GM03348 (cell line): ENCODE measurements at regions not wholly inside any gene's neighbourhood (a gene's known extent, or its start where the extent isn't known, plus 50 kb on each side); places are given as distances from the start of the nearest gene placed in this dataset.
"Not testable (repeated sequence)": the region's sequence is repeated elsewhere in the genome, so short reads cannot be mapped to it uniquely, and the experiment has no call there.

Source experiments
- DNase-seq: peaks from one replicate; pipeline ENCODE4 v3.0.0; 2012; ENCODE audit warnings: low spot score

DNA sequence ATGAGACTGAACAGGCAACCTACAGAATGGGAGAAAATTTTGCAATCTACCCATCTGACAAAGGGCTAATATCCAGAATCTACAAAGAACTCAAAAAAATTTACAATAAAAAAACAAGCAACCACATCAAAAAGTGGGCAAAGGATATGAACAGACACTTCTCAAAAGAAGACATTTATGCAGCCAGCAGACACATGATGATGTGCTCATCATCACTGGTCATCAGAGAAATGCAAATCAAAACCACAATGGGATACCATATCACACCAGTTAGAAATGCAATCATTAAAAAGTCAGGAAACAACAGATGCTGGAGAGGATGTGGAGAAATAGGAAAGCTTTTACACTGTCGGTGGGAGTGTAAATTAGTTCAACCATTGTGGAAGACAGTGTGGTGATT, 51.7 kb upstream of the PAXBP1 start:
- not testable (repeated sequence) for DNase-seq

DNA sequence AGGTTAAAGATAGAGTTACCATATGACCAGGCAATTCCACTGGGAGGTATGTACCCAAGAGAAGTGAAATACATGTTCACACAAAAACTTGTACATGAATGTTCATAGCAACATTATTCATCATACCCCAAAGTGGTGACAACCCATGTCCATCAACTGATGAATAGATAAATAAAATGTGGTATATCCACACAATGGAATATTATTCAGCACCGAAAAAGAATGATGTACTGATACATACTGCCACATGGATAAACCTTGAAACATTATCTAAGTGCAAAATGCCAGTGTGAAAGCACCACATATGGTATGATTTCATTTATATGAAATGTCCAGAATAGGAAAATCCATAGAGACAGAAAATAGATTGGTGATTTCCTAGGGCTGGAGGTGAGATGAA, 53.4 kb upstream of the PAXBP1 start:
- no peak for DNase-seq

DNA sequence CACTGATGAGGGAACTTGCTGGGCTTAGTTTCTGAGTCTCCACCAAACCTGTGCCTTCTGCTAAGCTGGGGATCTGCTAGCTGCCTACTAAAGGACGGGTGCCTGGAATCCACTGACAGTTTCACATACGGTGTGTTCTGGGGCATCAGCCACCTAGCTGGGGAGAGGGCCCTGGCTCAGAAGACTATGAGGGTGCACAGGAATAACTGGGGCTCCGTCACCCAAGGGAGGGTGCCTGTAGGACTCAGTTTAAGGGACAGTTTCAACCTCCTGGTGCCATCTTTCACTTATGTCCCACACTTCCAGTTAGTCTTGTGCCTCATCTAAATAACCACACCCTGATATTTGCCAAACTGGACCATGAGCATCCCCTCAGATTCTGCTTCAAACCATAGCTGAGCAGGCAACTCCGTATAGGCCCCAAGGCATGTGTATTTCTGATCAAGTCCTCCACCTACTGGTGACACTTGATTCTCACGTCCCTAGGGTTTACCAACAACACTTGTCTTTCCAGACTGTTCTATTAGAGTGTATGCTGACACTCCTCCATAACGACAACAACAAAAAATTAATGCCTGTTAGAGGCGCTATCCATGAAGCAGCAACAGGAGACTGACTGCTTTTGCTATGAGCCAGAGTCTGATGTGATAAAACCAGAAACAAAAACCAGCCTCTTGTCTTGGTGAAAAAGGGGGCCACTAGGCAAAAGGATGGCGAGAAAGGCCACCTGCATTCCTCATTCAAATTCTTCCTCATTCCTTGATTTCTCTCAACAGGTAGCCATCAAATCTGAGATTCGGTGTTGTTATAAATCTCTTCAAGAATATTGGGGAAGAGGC, 55.0 kb upstream of the PAXBP1 start:
- DNase-seq, result peak; percentile 73

DNA sequence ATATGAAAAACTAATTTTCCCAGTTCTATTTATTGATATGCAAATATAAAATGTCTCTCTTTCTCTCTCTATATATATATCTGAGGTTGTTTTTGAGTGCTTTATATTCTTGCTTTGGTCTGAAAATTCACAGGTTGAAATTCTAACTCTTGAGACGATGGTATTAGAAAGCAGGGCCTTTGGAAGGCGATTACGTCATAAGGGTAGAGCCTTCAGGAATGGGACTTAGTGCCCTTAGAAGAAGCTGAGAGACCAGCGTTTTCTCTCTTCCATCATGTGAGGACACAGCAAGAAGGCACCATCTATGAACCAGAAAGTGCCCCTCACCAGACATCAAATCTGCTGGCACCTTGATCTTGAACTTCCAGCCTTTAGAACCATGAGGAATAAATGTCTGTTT, 57.4 kb upstream of the PAXBP1 start:
- no peak for DNase-seq

DNA sequence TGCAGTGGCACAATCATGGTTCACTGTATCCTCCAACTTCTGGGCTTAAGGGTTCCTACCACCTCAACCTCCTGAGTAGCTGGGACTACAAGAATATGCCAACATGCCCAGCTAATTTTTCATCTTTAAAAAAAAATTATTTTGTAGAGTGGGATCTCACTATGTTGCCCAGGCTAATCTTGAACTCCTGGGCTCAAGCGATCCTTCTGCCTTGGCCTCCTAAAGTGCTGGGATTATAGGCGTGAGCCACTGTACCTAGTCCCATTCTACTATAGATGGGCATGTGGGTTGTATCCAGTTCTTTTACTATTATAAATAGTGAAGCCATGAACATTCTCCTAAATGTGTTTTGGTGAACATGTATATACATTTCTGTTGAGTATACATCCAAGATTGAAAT, 57.9 kb upstream of the PAXBP1 start:
- DNase-seq, result no peak

DNA sequence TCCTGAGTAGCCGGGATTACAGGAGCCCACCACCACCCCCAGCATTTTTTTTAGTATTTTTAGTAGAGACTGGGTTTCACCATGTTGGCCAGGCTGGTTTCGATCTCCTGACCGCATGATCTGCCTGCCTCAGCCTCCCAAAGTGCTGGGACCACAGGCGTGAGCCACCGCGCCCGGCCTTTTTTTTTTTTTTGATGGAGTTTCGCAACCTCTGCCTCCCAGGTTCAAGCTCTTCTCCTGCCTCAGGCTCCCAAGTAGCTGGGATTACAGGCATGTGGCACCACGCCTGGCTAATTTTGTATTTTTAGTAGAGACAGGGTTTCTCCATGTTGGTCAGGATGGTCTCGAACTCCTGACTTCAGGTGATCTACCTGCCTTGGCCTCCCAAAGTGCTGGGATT, 60.2 kb upstream of the PAXBP1 start:
- not testable (repeated sequence) for DNase-seq

DNA sequence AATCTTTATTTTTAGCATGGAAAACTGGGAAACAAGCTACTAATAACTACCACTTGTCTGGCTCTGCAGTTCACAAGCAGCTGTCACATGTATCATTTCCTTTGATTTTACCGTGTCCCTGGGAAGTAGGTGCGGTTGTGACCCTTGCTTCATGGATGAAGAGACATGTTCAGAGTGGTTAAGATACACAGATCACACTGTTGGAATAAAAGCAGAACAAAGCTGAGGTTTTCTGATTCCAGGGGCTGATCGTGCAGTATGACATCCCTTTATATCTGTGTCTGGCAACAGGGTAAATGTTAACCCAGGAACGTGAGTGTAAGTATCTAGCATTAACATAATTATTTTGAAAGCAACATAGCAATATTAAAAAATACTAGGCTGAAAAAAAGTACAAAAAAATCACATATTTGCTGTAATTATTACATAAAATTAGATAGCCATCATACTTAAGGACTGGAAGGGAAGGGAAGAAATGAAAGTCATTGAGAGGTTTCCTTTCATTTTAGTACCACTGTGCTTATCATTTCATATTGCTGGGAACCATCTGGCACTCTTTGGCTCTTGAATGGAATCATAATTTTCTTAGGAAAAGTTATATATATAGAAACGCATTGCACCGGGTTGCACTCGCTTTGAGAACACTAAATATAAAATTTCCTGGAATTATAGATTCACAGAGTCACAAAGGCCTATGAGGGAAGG, 62.8 kb upstream of the PAXBP1 start:
- DNase-seq, result no peak

DNA sequence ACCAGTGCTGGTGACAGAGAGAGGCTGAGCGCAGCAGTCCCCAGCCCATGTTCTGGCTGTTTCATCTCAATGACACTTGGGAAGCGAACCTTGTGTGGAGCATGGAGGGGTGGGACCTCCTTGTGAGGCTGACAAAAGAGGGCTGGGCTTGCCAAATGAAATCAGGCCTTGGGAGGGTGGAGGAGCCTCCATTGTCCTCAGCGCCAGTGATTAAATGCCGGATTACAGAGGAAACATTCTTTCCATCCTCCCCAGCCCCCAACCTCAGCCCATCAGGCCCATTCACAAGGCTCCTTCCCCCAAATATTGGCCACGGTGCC, 63.3 kb upstream of the PAXBP1 start:
- no peak for DNase-seq

DNA sequence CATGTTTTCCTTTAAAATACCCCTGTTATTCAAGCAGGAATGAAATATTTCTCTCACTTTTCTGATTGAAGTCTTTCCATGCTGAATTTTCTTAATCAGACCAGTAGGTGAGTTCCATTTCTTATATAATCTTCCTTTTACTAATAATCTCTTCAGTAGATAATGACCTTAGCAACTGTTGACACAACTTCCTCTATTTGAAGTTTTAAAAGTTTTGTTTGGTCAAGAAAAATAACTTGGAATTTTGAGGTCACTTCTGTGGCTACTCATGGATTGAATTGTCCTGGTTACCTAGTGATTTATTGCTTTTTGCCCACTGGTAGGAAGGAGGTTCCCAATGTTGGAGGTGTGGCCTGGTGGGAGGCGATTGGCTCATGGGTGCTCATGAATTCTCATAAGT, 70.6 kb upstream of the PAXBP1 start:
- no peak for DNase-seq

DNA sequence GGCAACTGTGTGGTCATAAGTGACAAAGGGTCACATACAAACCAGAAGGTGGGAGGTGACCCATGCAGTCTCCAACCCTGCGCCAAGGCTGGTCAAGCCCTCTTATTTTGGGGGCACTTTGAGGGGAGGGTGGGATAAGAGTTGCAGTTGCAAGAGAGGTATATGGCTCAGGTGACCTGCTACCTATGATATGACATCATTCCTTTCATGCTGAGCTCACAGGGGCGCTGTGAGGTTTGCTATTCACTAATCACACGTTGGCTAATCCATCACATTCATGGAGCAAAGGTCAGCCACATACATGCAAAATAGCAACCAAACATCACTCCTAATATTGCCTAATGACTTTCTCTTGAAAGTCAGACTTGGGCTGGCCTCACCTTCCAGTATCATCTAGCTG, 72.0 kb upstream of the PAXBP1 start:
- DNase-seq, result no peak

DNA sequence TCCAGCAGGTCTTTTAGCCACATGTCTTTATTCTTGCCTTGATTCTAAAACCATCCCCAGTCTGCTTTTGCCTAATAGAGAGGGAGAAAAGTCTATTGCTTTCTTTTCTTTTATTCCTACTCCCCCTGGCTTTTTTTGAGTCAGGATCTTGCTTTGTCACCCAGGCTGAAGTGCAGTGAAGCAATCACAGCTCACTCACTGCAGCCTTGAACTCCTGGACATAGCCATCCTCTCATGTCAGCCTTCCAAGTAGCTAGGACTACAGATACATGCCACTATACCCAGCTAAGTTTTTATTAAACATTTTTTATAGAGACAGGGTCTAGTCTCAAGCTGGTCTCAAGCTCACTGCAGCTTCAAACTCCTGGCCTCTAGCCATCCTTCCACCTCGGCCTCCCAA, 72.5 kb upstream of the PAXBP1 start:
- no peak for DNase-seq

DNA sequence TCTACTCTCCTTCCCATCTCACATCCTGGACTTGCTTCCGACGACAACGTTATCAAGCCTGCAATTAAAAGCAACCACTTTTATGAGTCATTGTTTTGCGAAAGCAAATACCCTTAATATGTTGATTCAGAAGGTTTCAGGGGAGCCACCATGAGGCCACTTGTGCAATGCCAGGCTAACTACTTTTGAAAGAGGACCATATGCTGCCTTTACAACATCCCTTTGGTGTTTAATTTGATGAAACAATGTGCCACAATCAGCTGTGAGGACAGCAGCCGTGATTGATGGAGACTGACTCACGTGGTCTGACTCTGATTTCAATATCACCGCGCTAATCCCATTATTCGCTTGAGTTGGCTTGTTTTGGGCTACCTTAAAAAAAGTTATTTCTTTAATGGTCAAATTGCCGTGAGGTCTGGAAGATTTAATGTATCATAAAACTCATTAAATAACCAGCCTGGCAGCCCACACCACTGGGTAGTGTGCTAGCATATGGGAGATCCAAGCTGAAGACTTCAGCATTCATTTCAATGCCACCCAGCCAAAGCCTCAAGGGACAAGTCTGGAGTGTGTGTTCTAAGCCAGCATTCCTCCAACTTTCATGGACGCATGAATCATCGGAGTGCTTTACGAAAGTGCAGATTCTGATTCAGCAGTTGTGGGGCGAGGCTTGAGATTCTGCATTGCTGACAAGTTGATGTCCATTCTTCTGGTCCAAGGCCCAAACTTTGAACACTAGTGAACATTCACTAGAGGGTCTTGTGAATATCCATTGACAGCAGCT, 73.3 kb upstream of the PAXBP1 start:
- peak; percentile 76 for DNase-seq

DNA sequence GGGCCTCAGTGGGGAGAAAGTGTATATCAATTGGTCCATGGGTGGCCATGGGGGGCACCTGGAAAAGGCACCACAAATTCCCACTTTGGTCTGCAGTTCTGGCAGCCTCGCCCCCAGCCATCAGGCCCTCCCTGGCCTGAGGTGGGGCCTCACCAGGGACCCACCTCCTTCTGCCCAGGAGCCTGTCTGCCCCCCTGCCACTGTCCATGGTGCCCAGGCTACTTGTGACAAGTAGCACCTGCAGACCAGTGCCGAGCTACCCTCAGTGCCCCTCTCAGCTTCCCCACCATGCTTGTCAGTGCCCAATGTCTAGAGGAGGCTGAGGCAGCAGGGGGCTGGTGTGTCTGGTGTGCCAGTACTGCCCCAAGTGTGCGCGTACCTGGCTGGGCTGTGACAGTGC, 87.1 kb upstream of the PAXBP1 start:
- no peak for DNase-seq

DNA sequence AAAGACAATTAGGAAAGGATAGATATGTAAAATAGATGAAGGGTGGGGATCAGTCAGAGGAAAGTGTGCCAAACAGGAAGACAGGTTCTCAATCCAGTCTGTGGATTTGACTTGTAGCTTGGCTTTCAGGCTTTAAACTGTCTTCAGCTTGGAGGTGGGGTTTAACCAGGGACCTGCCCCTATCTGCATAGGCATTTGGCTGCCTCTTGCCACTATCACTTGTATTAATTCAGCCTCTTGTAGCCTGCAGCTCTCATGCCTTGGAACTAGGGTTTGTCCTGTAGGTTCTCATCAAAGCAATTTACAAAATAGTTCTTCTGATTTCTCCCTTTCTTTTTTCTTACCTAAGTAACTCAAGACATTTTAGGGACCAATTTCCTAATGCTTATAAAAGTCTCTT, 88.8 kb upstream of the PAXBP1 start:
- DNase-seq, result no peak

DNA sequence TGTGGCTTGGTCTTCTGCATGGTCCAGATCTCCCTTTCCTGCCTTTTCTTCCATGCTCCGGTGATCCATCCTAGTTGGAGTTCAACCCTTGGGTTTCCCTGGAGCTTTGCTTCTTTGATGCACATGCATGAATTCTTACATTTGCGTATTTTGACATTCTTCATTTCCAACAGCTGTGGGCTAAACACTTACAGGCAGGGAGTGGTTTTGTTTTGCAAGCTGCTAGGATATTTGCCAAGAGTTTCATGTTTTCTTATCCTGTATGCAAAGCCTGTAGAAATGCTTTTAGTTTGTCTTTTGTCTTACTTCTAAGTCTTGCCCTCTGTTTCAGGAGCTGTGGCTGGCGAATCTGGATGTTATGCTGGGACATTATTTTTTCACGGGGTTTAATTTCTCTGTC, 90.3 kb upstream of the PAXBP1 start:
- DNase-seq, result peak; percentile 42

DNA sequence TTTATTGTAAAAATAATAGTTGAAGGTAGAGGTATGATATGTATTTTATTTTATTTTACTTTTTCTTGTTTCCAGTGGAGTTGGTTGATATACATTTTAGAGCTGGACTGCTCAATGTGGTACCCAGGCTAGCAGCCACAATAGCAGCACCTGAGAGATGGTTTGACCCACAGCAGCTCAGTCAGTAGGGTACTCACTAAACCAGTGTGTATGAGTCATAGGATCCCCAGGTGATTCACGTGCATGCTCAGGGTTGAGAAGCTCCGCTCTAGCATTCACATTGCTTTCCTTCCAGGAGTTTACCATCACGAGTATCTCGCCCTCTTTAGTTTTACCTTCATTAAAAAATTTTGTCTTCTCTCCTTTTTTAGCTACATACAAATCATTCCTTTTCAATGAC, 96.0 kb upstream of the PAXBP1 start:
- DNase-seq, result no peak

DNA sequence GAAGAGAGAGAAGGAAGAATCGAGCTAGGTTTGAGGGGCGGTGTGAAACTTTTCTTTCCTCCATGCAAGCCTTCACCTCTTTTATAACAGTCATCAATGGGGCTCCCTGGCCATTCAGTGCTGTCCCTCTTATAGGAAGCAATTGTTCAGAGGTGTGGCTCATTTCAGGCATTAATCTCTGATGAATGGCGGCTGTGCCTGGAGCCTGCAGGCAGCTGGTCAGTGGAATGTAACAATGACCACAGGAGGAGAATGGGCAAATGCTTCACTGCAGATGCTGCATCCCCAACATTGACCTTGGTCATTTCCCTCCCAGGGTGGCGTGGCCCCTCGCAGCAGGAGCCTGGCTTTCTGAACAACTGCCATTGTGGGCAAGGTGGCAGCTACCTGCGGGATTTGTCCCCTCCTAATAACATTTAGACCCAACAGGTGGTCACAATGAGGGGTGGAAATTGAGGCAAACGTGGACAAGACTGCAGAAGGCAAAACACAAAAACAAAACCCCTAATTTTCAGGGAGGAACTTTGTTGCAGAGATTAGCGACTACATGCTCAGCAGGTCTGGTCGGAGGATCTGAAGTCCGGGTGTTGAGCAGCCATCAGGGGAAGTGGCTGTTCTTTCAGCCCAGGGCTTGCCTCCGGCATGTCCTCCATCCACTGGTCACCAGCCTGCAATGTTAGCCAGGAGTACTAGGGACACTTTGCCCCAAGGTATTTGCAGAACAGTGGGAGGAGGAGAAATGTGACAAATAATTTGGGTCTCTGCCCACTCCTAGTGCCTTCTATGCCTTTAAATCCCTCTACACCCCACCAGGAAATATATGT, 97.3 kb upstream of the PAXBP1 start:
- no peak for DNase-seq

DNA sequence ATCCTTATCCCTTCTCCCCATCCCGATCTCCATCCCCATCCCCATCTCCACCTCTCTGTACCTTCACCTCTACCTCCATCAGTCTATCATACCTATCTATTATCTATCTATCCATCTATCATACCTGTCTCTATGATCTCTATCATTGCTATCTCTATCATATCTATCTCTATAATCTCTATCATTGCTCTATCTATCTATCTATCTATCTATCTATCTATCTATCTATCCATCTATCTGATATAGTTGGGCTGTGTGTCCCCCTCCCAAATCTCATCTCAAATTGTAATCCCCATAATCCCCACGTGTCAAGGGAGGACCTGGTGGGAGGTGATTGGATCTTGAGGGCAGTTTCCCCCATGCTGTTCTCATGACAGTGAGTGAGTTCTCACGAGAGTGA, 97.9 kb upstream of the PAXBP1 start:
- no peak for DNase-seq

DNA sequence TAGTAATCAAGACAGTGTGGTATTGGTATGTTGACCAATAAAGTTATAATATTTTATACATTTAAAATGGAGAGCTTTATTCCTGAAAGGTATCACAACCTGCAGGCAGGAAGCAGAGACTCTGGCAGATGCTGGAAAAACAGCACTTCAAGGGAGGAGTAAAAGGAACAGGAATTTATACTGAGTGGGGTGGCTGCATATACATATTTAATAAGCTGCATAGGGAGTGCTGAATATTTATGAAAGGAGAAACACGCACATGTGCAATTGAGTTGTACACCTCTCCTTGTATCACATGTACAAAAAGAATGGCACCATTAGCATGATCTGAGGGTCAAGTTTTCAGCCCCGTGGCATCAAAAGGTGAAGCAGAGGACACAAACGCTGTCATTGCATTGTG, 104.9 kb upstream of the PAXBP1 start:
- DNase-seq, result no peak

DNA sequence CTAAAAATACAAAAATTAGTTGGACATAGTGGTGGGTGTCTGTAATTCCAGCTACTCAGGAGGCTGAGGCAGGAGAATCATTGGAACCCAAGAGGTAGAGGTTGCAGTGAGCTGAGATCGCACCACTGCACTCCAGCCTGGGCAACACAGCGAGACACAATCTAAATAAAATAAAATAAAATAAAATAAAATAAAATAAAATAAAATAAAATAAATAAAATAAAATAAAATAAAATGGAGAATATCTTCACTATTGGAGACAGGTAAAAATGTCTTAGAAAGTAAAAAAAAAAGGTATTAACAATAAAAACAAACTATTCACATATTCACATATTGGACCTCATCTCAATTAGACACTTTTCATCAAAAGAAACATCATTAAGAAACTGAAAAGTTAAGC, 106.3 kb upstream of the PAXBP1 start:
- DNase-seq, result not testable (repeated sequence)

DNA sequence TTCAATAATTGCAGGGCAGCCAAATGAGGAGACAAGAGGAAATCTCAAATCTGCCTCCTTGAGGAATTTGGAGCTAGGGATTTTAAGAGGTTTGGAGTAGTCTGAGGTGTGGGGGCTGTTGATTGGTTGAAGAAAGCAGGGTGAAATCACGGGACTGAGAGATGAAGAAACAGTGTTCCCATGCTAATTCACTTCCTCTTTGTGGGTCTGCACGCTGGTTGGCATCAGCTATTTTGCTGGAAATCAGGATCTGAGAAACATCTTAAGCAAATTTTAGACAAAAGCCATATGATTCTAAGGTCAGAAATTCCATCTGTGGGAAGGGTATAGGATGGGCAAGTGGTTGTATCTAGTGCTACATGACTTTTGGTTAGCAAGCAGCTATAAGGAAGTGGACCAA, 107.1 kb upstream of the PAXBP1 start:
- DNase-seq, result no peak

DNA sequence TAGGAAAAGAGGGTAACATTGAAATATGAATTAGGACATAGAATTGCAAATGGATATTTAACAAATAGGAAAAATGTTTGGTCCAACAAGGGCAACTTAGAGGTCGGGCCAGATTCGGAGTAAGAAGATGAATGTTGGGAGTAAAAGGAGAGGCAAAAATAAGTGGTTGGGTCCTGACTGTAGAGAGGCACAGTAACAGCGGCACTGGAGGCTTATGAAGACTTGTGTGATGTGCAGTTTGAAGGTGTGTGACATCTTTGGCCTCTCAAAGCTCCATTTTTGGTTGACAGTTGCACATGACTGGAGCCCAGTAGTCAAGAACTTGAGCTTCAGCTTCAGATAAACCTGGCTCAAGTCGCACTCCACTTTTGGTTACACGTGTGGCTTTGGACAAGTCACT, 109.9 kb upstream of the PAXBP1 start:
- no peak for DNase-seq
